Stomach (tissue), 8 donors: ENCODE measurements at regions not wholly inside any gene's neighbourhood (a gene's known extent, or its start where the extent isn't known, plus 50 kb on each side); places are given as distances from the start of the nearest gene placed in this dataset.

Experiments
- DNase-seq, 2 donors: peaks; one replicate each; pipeline versions ENCODE4 v3.0.0 to v3.0.0-alpha.2; 2013 to 2019
- H3K27ac ChIP-seq, 5 donors: fragments of 200-600 bp in 4 of 5; sonication (generic) in 4 of 5; one replicate each; pipeline ENCODE4 v1.5.1; 2013 to 2019; ENCODE audit warnings: mild to moderate bottlenecking in 1 of 5, moderate library complexity in 1 of 5
- H3K27me3 ChIP-seq, 3 donors: fragments of 200-600 bp; sonication (generic); one replicate each; pipeline ENCODE4 v1.5.1; 2017 to 2019; ENCODE audit warnings: mixed run types in 1 of 3
- H3K36me3 ChIP-seq, 4 donors: fragments of 200-600 bp; sonication (generic); 1 replicate in 3 of 4; 2 replicates in 1 of 4; pipeline ENCODE4 v1.5.1; 2016 to 2019
- H3K4me1 ChIP-seq, 4 donors: fragments of 200-600 bp; sonication (generic); one replicate each; pipeline ENCODE4 v1.5.1; 2016 to 2019
- H3K4me3 ChIP-seq, 4 donors: fragments of 200-600 bp; sonication (generic) in 3 of 4; one replicate each; pipeline ENCODE4 v1.5.1; 2016 to 2019; ENCODE audit warnings: mild to moderate bottlenecking in 1 of 4
- H3K9me3 ChIP-seq, 4 donors: fragments of 200-600 bp; sonication (generic); one replicate each; pipeline ENCODE4 v1.5.1; 2016 to 2019
- EP300 ChIP-seq: sonication (generic); formaldehyde crosslinking; IDR thresholded peaks from one replicate; pipeline ENCODE4 v1.6.1; 2017; ENCODE audit warnings: antibody characterized with exemption
- POLR2A ChIP-seq, 4 donors: fragments of 450-650 bp; IDR thresholded peaks; one replicate each; pipeline ENCODE4 v1.6.1; 2016; ENCODE audit warnings: antibody characterized with exemption in 4 of 4, control low read depth in 2 of 4, mild to moderate bottlenecking in 1 of 4, moderate library complexity in 1 of 4
- POLR2AphosphoS5 ChIP-seq, 3 donors: sonication (generic); formaldehyde crosslinking; IDR thresholded peaks; one replicate each; pipeline ENCODE4 v1.6.1; 2016; ENCODE audit warnings: antibody characterized with exemption in 3 of 3
- WGBS, 5 donors: extraction: QIAGEN DNeasy Blood & Tissue Kit in 3 of 5; methylation state at CpG; one replicate each; pipeline versions ENCODE4 v1.1.5 to v1.1.7; 2013 to 2018; 5-methylcytosine and 5-hydroxymethylcytosine counted together
- intact Hi-C: fragments of 100-400 bp; cut with DNase I; formaldehyde crosslinking; loops from one replicate; pipeline ENCODE4 v1.15.1; 2023; ENCODE audit warnings: low total_unique reads
- TF ChIP-seq, protein P1 (sequence below), 7 experiments: fragments of 450-650 bp in 4 of 7; fragments of 200-600 bp in 3 of 7; sonication (generic) in 3 of 7; IDR thresholded peaks; one replicate each; pipeline ENCODE4 v1.5.1; 2016 to 2019; ENCODE audit warnings: antibody characterized with exemption in 7 of 7, control low read depth in 2 of 7, mild to moderate bottlenecking in 1 of 7
- donor health status: healthy with polysubstance abuse.
- donor health status: Bipolar disorder and iron deficiency.
- donor health status: healthy.

- Histone ChIP-seq H3K36me3 (no peaks in the 10 kb centered on the region), H3K4me1 (peaks cover 0 to 4% (median 0%) of the 10 kb centered on the region in 4 donors), H3K4me3 (no peak overlapping the region), H3K27me3 (peaks cover 0 to 29% (median 0%) of the 10 kb centered on the region in 3 donors), H3K27ac (no peak overlapping the region), H3K9me3 (peaks cover 0 to 4% (median 2%) of the 10 kb centered on the region in 4 donors)
- no peak for DNase-seq
- intact Hi-C loops, result no loop called here
- WGBS, 5 donors, result 76 to 87% (median 80%) methylated on average over 5 of the region's 5 CpGs
- TF ChIP-seq, protein P1, sequence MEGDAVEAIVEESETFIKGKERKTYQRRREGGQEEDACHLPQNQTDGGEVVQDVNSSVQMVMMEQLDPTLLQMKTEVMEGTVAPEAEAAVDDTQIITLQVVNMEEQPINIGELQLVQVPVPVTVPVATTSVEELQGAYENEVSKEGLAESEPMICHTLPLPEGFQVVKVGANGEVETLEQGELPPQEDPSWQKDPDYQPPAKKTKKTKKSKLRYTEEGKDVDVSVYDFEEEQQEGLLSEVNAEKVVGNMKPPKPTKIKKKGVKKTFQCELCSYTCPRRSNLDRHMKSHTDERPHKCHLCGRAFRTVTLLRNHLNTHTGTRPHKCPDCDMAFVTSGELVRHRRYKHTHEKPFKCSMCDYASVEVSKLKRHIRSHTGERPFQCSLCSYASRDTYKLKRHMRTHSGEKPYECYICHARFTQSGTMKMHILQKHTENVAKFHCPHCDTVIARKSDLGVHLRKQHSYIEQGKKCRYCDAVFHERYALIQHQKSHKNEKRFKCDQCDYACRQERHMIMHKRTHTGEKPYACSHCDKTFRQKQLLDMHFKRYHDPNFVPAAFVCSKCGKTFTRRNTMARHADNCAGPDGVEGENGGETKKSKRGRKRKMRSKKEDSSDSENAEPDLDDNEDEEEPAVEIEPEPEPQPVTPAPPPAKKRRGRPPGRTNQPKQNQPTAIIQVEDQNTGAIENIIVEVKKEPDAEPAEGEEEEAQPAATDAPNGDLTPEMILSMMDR (IDR thresholded peaks at IDR 0.05), result no peak
- TF ChIP-seq POLR2AphosphoS5 (IDR thresholded peaks at IDR 0.05) (no peak), POLR2A (IDR thresholded peaks at IDR 0.05) (no peak), EP300 (no peak)
These were observed 85.1 kb upstream of the FGFR2 start for GRCh38 chr10:121683366-121683765.

DNA sequence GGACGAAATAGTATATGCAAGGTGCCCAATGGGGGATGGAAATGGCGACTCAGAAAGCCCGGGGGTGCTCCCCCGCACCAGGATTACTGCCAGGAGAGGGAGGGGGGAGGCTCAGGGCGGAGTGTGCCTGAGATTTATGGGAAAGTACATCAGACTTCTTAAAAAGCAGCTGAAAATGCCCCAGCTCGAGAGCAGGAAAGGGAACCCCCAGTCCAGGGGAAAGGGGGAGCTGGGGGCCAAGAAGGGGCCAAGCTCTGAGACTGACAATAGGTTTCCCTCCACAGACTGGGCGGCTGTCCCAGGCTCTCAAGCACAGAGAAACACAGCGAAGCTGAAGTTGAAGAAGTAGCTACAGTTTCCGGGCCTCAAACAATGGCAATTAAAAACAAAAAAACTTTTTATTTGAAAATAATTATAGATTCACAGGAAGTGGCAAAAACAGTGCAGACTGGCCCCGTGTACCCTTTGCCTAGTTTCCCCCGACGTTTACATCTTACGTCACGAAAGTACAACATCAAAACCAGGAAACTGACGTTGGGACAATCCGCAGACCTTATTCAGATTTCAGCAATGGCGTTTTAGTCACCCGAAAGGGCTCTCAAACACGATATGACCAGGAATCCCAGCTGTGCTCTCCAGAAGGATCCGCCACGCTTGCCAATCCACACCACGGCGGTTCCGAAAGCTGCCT lies 83.9 kb upstream of the FGFR2 start:
- intact Hi-C loops, result no loop called here
- Histone ChIP-seq H3K4me3 (no peak overlapping the region), H3K27ac (peak overlapping the region in 1 of 5 donors; percentile 24), H3K9me3 (peaks cover 0 to 8% (median 3%) of the 10 kb centered on the region in 4 donors), H3K4me1 (peaks cover 0 to 4% (median 0%) of the 10 kb centered on the region in 4 donors), H3K36me3 (no peaks in the 10 kb centered on the region), H3K27me3 (peaks cover 0 to 26% (median 0%) of the 10 kb centered on the region in 3 donors)
- 67 to 79% (median 74%) methylated on average over 24 of the region's 24 CpGs for WGBS, 5 donors
- TF ChIP-seq, protein P1 (IDR thresholded peaks at IDR 0.05), result no peak
- TF ChIP-seq POLR2A (IDR thresholded peaks at IDR 0.05) (no peak), EP300 (no peak), POLR2AphosphoS5 (IDR thresholded peaks at IDR 0.05) (no peak)
- DNase-seq, result peak in 1 of 2 donors; percentile 20

DNA sequence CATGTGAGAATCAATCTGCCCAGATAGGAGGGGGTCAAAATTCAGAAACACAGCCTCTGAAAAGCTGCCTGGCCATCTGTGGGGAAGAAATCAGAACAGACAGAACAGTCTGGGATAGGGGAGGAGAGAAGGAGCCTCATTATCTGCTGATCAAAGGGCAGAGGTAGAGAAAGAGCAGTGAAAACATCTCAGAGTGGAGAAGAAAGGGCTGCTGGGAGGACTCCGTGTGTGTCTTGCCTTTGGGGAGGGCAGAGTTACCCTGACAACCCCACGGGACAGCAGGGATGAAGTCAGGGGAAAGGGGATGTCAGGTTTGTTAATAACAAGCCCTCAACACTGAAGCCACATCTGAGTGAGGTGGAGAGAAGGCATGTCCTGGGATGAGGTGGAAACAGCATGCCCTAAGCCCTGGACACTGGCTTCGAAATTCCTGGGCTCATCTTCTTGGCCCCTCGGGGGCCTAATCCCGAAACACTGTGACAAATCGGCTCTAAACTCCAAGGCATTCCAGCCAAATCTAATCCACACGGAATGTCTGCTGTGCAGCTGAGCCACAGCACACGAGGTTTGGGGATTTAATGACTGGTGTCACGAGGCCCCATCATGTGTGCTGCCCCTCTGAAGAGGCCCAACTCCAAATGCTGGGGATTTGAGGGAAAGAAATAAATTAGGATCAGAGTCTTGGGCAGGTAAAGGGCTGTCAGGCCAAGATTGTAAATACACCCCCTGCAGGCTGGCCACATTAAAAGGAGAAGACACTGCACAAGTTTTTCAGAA lies 82.8 kb upstream of the FGFR2 start:
- intact Hi-C loops, result no loop called here
- Histone ChIP-seq H3K27me3 (peaks cover 0 to 16% (median 0%) of the 10 kb centered on the region in 3 donors), H3K4me3 (no peak overlapping the region), H3K4me1 (peaks cover 0 to 4% (median 0%) of the 10 kb centered on the region in 4 donors), H3K9me3 (peaks cover 0 to 8% (median 3%) of the 10 kb centered on the region in 4 donors), H3K36me3 (no peaks in the 10 kb centered on the region), H3K27ac (no peak overlapping the region)
- peak in 1 of 2 donors; percentile 20 for DNase-seq
- WGBS, 5 donors, result 38 to 60% (median 56%) methylated on average over 9 of the region's 9 CpGs
- TF ChIP-seq EP300, result no peak
- TF ChIP-seq POLR2AphosphoS5 (IDR thresholded peaks at IDR 0.05), result no peak
- no peak for TF ChIP-seq POLR2A (IDR thresholded peaks at IDR 0.05)
- TF ChIP-seq, protein P1 (IDR thresholded peaks at IDR 0.05), result no peak

- Histone ChIP-seq H3K9me3 (peaks cover 0 to 10% (median 6%) of the 10 kb centered on the region in 4 donors), H3K4me1 (peaks cover 0 to 4% (median 0%) of the 10 kb centered on the region in 4 donors), H3K36me3 (no peaks in the 10 kb centered on the region), H3K27ac (no peak overlapping the region), H3K4me3 (no peak overlapping the region), H3K27me3 (peaks cover 0 to 5% (median 0%) of the 10 kb centered on the region in 3 donors)
- intact Hi-C loops, result no loop called here
- no peak for TF ChIP-seq POLR2A (IDR thresholded peaks at IDR 0.05)
- TF ChIP-seq POLR2AphosphoS5 (IDR thresholded peaks at IDR 0.05), result no peak
- no peak for TF ChIP-seq EP300
- TF ChIP-seq, protein P1 (IDR thresholded peaks at IDR 0.05), result no peak
- no peak for DNase-seq
- WGBS, 5 donors, result 79 to 92% (median 84%) methylated on average over 4 of the region's 4 CpGs
These were observed 81.7 kb upstream of the FGFR2 start for GRCh38 chr10:121679916-121680315.
